PC-9 (cell line): ENCODE measurements at regions not wholly inside any gene's neighbourhood (a gene's known extent, or its start where the extent isn't known, plus 50 kb on each side); places are given as distances from the start of the nearest gene placed in this dataset.
"Not testable (repeated sequence)": the region's sequence is repeated elsewhere in the genome, so short reads cannot be mapped to it uniquely, and the experiment has no call there.

Experiments used
- EZH2 ChIP-seq: fragments of 200-600 bp; sonication (generic); IDR thresholded peaks from 2 replicates; pipeline ENCODE4 v1.8.0; 2017; ENCODE audit warnings: antibody characterized with exemption, low read depth
- TF ChIP-seq, protein P1 (sequence below): fragments of 200-600 bp; sonication (generic); conservative IDR thresholded peaks from 2 replicates; pipeline ENCODE4 v1.6.1; 2017; ENCODE audit warnings: mixed run types, antibody characterized with exemption, mild to moderate bottlenecking, moderate library complexity

DNA sequence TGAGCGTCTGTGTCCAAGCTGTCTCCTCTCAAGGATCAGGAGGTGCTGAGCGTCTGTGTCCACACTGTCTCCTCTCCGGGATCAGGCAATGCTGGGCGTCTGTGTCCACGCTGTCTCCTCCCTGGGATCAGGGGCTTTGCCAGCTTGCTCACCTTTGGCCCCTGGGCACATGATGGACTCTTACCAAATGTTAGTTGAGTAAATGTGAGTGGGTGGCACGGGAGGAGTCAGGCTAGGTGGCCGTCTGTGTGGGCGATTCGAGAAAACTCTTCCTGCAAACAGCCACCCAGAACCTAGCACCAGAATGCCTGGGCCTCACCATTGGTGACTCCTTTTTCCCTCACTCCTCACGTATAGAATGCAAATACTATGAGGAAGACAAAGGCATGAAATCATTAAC is 162.9 kb downstream of the LAT start:
- TF ChIP-seq, protein P1, sequence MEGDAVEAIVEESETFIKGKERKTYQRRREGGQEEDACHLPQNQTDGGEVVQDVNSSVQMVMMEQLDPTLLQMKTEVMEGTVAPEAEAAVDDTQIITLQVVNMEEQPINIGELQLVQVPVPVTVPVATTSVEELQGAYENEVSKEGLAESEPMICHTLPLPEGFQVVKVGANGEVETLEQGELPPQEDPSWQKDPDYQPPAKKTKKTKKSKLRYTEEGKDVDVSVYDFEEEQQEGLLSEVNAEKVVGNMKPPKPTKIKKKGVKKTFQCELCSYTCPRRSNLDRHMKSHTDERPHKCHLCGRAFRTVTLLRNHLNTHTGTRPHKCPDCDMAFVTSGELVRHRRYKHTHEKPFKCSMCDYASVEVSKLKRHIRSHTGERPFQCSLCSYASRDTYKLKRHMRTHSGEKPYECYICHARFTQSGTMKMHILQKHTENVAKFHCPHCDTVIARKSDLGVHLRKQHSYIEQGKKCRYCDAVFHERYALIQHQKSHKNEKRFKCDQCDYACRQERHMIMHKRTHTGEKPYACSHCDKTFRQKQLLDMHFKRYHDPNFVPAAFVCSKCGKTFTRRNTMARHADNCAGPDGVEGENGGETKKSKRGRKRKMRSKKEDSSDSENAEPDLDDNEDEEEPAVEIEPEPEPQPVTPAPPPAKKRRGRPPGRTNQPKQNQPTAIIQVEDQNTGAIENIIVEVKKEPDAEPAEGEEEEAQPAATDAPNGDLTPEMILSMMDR, result not testable (repeated sequence)
- TF ChIP-seq EZH2, result not testable (repeated sequence)
